CD4-positive, alpha-beta T cell (primary cell): ENCODE measurements at regions not wholly inside any gene's neighbourhood (a gene's known extent, or its start where the extent isn't known, plus 50 kb on each side); places are given as distances from the start of the nearest gene placed in this dataset.
A peak's percentile ranks its signal among the peaks of the same experiment; 100 is the strongest.

Source experiments
- ATAC-seq: fragments of 200-7000 bp; cut with Tn5 transposase; one replicate; pipeline ENCODE4 v1.10.0; 2022; ENCODE audit warnings: mild to moderate bottlenecking; ENCODE audit not compliant: poor library complexity
- CTCF ChIA-PET: fragments of 350-600 bp; sonication (Branson Sonifier 250); formaldehyde crosslinking; loops from one replicate; lab custom pipeline; 2021; ENCODE audit warnings: antibody characterized with exemption, inconsistent platforms; lab: Charles Lee
- POLR2A ChIA-PET: fragments of 350-600 bp; sonication (Branson Sonifier 250); formaldehyde crosslinking; loops from one replicate; lab custom pipeline; 2021; ENCODE audit warnings: antibody characterized with exemption, inconsistent platforms; lab: Charles Lee
- DNase-seq, 14 experiments: peaks; one replicate each; pipeline ENCODE4 v3.0.0-alpha.2; 2013 to 2020; ENCODE audit warnings: mixed read lengths in 2 of 14
- H3K27ac ChIP-seq, 2 donors: one replicate each; pipeline versions ENCODE4 v1.5.1 to v1.7.0; 2013; ENCODE audit warnings: low read length in 2 of 2, low read depth in 1 of 2, mild to moderate bottlenecking in 1 of 2
- H3K27me3 ChIP-seq, 2 experiments: 1 replicate in 1 of 2; 2 replicates in 1 of 2; pipeline versions ENCODE4 v1.6.1 to v1.7.0; 2013; ENCODE audit warnings: low read length in 2 of 2, control low read depth in 1 of 2, mild to moderate bottlenecking in 1 of 2, moderate library complexity in 1 of 2; ENCODE audit not compliant: insufficient read depth in 2 of 2, control insufficient read depth in 1 of 2
- H3K36me3 ChIP-seq: one replicate; pipeline ENCODE4 v1.6.1; 2013; ENCODE audit warnings: low read length, control low read depth; ENCODE audit not compliant: insufficient read depth
- H3K4me1 ChIP-seq: one replicate; pipeline ENCODE4 v1.6.1; 2013; ENCODE audit warnings: low read length, control low read depth; ENCODE audit not compliant: insufficient read depth
- H3K4me3 ChIP-seq: one replicate; pipeline ENCODE4 v1.5.1; 2013; ENCODE audit warnings: mild to moderate bottlenecking, low read length, moderate library complexity
- H3K9me3 ChIP-seq, 2 experiments: 1 replicate in 1 of 2; 2 replicates in 1 of 2; pipeline versions ENCODE4 v1.6.1 to v1.7.0; 2013; ENCODE audit warnings: low read length in 2 of 2, mild to moderate bottlenecking in 2 of 2, control low read depth in 1 of 2, moderate library complexity in 1 of 2; ENCODE audit not compliant: control insufficient read depth in 1 of 2, insufficient read depth in 1 of 2
- H3K27ac Mint-ChIP-seq: one replicate; pipeline ENCODE4 v1.8.0; 2020; ENCODE audit warnings: mixed read lengths
- H3K27me3 Mint-ChIP-seq: one replicate; pipeline ENCODE4 v1.8.0; 2021; ENCODE audit warnings: mixed read lengths
- H3K36me3 Mint-ChIP-seq: one replicate; pipeline ENCODE4 v1.8.0; 2021; ENCODE audit warnings: low read depth, mixed read lengths
- H3K4me1 Mint-ChIP-seq: one replicate; pipeline ENCODE4 v1.8.0; 2021; ENCODE audit warnings: low read depth, mixed read lengths
- H3K4me3 Mint-ChIP-seq: one replicate; pipeline ENCODE4 v1.8.0; 2020; ENCODE audit warnings: mild to moderate bottlenecking, mixed read lengths
- H3K9me3 Mint-ChIP-seq: one replicate; pipeline ENCODE4 v1.8.0; 2020; ENCODE audit warnings: mixed read lengths
- CTCF ChIP-seq: fragments of 200-600 bp; IDR thresholded peaks from one replicate; pipeline ENCODE4 v1.8.0; 2022; ENCODE audit warnings: antibody characterized with exemption, mild to moderate bottlenecking
- intact Hi-C, 2 experiments: fragments of 100-400 bp; cut with DNase I in 1 of 2; cut with micrococcal nuclease in 1 of 2; formaldehyde crosslinking; loops; one replicate each; pipeline versions ENCODE4 v1.15.1 to v1.9.0; 2023 to 2025; cut with DNase I, micrococcal nuclease

- no peak overlapping the region for H3K27ac Mint-ChIP-seq
These were observed 136.8 kb upstream of the RUNX3 start for GRCh38 chr1:25066731-25067517.

GRCh38 chr1:25066256-25066655 lies 136.2 kb upstream of the RUNX3 start:
- DNase-seq, result no peak
- H3K36me3 Mint-ChIP-seq, result no peaks in the 10 kb centered on the region
- Histone ChIP-seq H3K36me3 (no peaks in the 10 kb centered on the region), H3K27me3 (no peaks in the 10 kb centered on the region), H3K4me1 (peaks cover 22% of the 10 kb centered on the region), H3K4me3 (no peak overlapping the region), H3K9me3 (peaks cover 0 to 3% of the 10 kb centered on the region in 2 experiments), H3K27ac (no peak overlapping the region)
- H3K4me3 Mint-ChIP-seq, result no peak overlapping the region
- ChIA-PET POLR2A (no interaction called here), CTCF (interaction anchor here (1.9 kb wide), 1 partner anchor 134 kb away, joined by 5 read pairs; no protein-coding TSS in a partner anchor)
- no peaks in the 10 kb centered on the region for H3K9me3 Mint-ChIP-seq
- H3K4me1 Mint-ChIP-seq, result no peaks in the 10 kb centered on the region
- no peak overlapping the region for H3K27ac Mint-ChIP-seq
- TF ChIP-seq CTCF, result no peak
- no peaks in the 10 kb centered on the region for H3K27me3 Mint-ChIP-seq
- ATAC-seq, result no peak
- intact Hi-C loops, result no loop called here

More at GRCh38 chr1:25066731-25067517, 136.8 kb upstream of the RUNX3 start:
- intact Hi-C loops, result no loop called here
- DNase-seq, result no peak
- H3K27ac ChIP-seq, result no peak overlapping the region
- CTCF ChIA-PET, result interaction anchor here (1.9 kb wide), 1 partner anchor 134 kb away, joined by 5 read pairs; no protein-coding TSS in a partner anchor
- no peak for TF ChIP-seq CTCF
- H3K27me3 ChIP-seq, result no peaks in the 10 kb centered on the region
- H3K9me3 Mint-ChIP-seq, result no peaks in the 10 kb centered on the region
- H3K4me3 ChIP-seq, result no peak overlapping the region
- no peak for ATAC-seq
- no peaks in the 10 kb centered on the region for H3K36me3 Mint-ChIP-seq
- H3K27me3 Mint-ChIP-seq, result no peaks in the 10 kb centered on the region
- no peak overlapping the region for H3K4me3 Mint-ChIP-seq
- POLR2A ChIA-PET, result no interaction called here
- no peaks in the 10 kb centered on the region for H3K4me1 Mint-ChIP-seq
- peaks cover 22% of the 10 kb centered on the region for H3K4me1 ChIP-seq
- H3K36me3 ChIP-seq, result no peaks in the 10 kb centered on the region
- peaks cover 0 to 3% of the 10 kb centered on the region in 2 experiments for H3K9me3 ChIP-seq

GRCh38 chr1:25065795-25066238 lies 135.7 kb upstream of the RUNX3 start:
- DNase-seq, result peak in 5 of 14 experiments; percentile 21 to 83 (median 67)

More at GRCh38 chr1:25065795-25066238, 135.7 kb upstream of the RUNX3 start:
- Mint-ChIP-seq H3K27me3 (no peaks in the 10 kb centered on the region), H3K4me3 (no peak overlapping the region), H3K36me3 (no peaks in the 10 kb centered on the region), H3K27ac (no peak overlapping the region), H3K9me3 (no peaks in the 10 kb centered on the region), H3K4me1 (no peaks in the 10 kb centered on the region)
- peak overlapping the region; percentile 12 for H3K4me3 ChIP-seq
- ATAC-seq, result no peak
- H3K27me3 ChIP-seq, result no peaks in the 10 kb centered on the region
- peaks cover 22% of the 10 kb centered on the region for H3K4me1 ChIP-seq
- ChIA-PET POLR2A (no interaction called here), CTCF (interaction anchor here (0.5 to 1.9 kb wide), 2 partner anchors 133 to 831 kb away, joined by 3 to 5 read pairs; no protein-coding TSS in a partner anchor)
- peaks cover 0 to 3% of the 10 kb centered on the region in 2 experiments for H3K9me3 ChIP-seq
- H3K36me3 ChIP-seq, result no peaks in the 10 kb centered on the region
- TF ChIP-seq CTCF, result no peak
- no peak overlapping the region for H3K27ac ChIP-seq
- intact Hi-C loops, result no loop called here
